K562 (cell line): ENCODE measurements at regions not wholly inside any gene's neighbourhood (a gene's known extent, or its start where the extent isn't known, plus 50 kb on each side); places are given as distances from the start of the nearest gene placed in this dataset.

ENCODE experiments used
- CREB1 ChIP-seq, 2 experiments: sonication (generic) in 1 of 2; formaldehyde crosslinking in 1 of 2; IDR thresholded peaks; 2 replicates each; pipeline versions ENCODE4 v1.6.1 to v1.8.0; 2012 to 2022; ENCODE audit warnings: inconsistent platforms in 1 of 2, mild to moderate bottlenecking in 1 of 2, missing genetic modification reagents in 1 of 2, moderate library complexity in 1 of 2
- CREM ChIP-seq: IDR thresholded peaks from 2 replicates; pipeline ENCODE4 v1.6.1; 2014; ENCODE audit warnings: antibody characterized with exemption, low read depth
- CTCF ChIP-seq, 3 experiments: IDR thresholded peaks in 2 of 3; conservative IDR thresholded peaks in 1 of 3; 2 replicates each; pipeline ENCODE4 v1.5.1; 2011 to 2012; ENCODE audit warnings: low read length in 3 of 3, mild to moderate bottlenecking in 3 of 3, control low read depth in 2 of 3, improper control_type of control experiment in 1 of 3, inconsistent platforms in 1 of 3, low read depth in 1 of 3, mixed read lengths in 1 of 3, moderate library complexity in 1 of 3; ENCODE audit not compliant: insufficient read depth in 2 of 3
- E2F4 ChIP-seq: sonication (generic); formaldehyde crosslinking; IDR thresholded peaks from 2 replicates; pipeline ENCODE4 v1.8.0; 2022; ENCODE audit warnings: mild to moderate bottlenecking, low read depth, missing genetic modification reagents
- KAT7 ChIP-seq: sonication (generic); formaldehyde crosslinking; IDR thresholded peaks from 2 replicates; pipeline ENCODE4 v1.8.0; 2022; ENCODE audit warnings: missing genetic modification reagents, mild to moderate bottlenecking, borderline replicate concordance
- MXD1 ChIP-seq: fragments of 250-450 bp; sonication (Bioruptor Pico); IDR thresholded peaks from 2 replicates; pipeline ENCODE4 v1.8.0; 2021; ENCODE audit warnings: borderline replicate concordance, mild to moderate bottlenecking, moderate library complexity; ENCODE audit not compliant: poor library complexity, severe bottlenecking
- NFXL1 ChIP-seq: fragments of 450-650 bp; formaldehyde crosslinking; IDR thresholded peaks from 2 replicates; pipeline ENCODE4 v1.4.0; 2021; ENCODE audit warnings: mild to moderate bottlenecking
- RCOR1 ChIP-seq, 2 experiments: IDR thresholded peaks; 2 replicates each; pipeline ENCODE4 v1.6.1; 2012; ENCODE audit warnings: low read depth in 2 of 2, low read length in 2 of 2, borderline replicate concordance in 1 of 2, improper control_type of control experiment in 1 of 2
- ZNF274 ChIP-seq: IDR thresholded peaks from 2 replicates; pipeline ENCODE4 v1.6.1; 2011; ENCODE audit warnings: low read depth, mild to moderate bottlenecking, low read length, moderate library complexity, borderline replicate concordance
- ZNF354B ChIP-seq: fragments of 250-450 bp; sonication (Bioruptor Pico); IDR thresholded peaks from 2 replicates; pipeline ENCODE4 v1.4.0; 2020
- ZNF639 ChIP-seq, 2 experiments: fragments of 200-800 bp in 1 of 2; sonication (Bioruptor generic) in 1 of 2; sonication (generic) in 1 of 2; formaldehyde crosslinking in 1 of 2; IDR thresholded peaks in 1 of 2; conservative IDR thresholded peaks in 1 of 2; 2 replicates each; pipeline versions ENCODE4 v1.5.0 to v1.6.1; 2016 to 2020; ENCODE audit warnings: missing compliant biosample characterization in 1 of 2, missing genetic modification characterization in 1 of 2, missing genetic modification reagents in 1 of 2

GRCh38 chr13:72521940-72522661 is 205.3 kb downstream of the MZT1 start:
- no peak for TF ChIP-seq ZNF354B (CRISPR knock-in tag)
- no peak for TF ChIP-seq CREB1 (IDR thresholded peaks at IDR 0.05)
- TF ChIP-seq CREB1 (CRISPR knock-in tag; IDR thresholded peaks at IDR 0.05): no peak
- no peak for TF ChIP-seq NFXL1 (CRISPR knock-in tag)
- TF ChIP-seq ZNF639 (CRISPR knock-in tag; conservative IDR thresholded peaks at IDR 0.05 in 1 of 2, IDR thresholded peaks at IDR 0.05 in 1 of 2): no peak
- no peak for TF ChIP-seq RCOR1 (IDR thresholded peaks at IDR 0.05; ENCODE audit: borderline replicate concordance in 1 of 2, low read depth in 2 of 2, low read length in 2 of 2)
- no peak for TF ChIP-seq ZNF274
- TF ChIP-seq KAT7 (CRISPR knock-in tag): no peak
- no peak for TF ChIP-seq CREM
- no peak for TF ChIP-seq E2F4
- TF ChIP-seq CTCF (IDR thresholded peaks at IDR 0.05 in 2 of 3, conservative IDR thresholded peaks at IDR 0.05 in 1 of 3; ENCODE audit: insufficient read depth in 2 of 3, low read depth in 1 of 3, low read length in 3 of 3): no peak
- TF ChIP-seq MXD1 (CRISPR knock-in tag): no peak
